Choroid plexus epithelial cell (primary cell): ENCODE measurements at regions not wholly inside any gene's neighbourhood (a gene's known extent, or its start where the extent isn't known, plus 50 kb on each side); places are given as distances from the start of the nearest gene placed in this dataset.
A peak's percentile ranks its signal among the peaks of the same experiment; 100 is the strongest.
"Not testable (repeated sequence)": the region's sequence is repeated elsewhere in the genome, so short reads cannot be mapped to it uniquely, and the experiment has no call there.

Source experiments
- DNase-seq: peaks from one replicate; pipeline ENCODE4 v3.0.0-alpha.2; 2010; ENCODE audit warnings: low read depth
- H3K4me3 ChIP-seq: 2 replicates; pipeline ENCODE4 v1.5.1; 2011; ENCODE audit warnings: low read depth, mild to moderate bottlenecking, control low read depth, low read length, moderate library complexity
- TF ChIP-seq, protein P1 (sequence below): conservative IDR thresholded peaks from 2 replicates; pipeline ENCODE4 v1.5.1; 2011; ENCODE audit warnings: low read depth, mild to moderate bottlenecking, control low read depth, inconsistent platforms, low read length, moderate library complexity

DNA sequence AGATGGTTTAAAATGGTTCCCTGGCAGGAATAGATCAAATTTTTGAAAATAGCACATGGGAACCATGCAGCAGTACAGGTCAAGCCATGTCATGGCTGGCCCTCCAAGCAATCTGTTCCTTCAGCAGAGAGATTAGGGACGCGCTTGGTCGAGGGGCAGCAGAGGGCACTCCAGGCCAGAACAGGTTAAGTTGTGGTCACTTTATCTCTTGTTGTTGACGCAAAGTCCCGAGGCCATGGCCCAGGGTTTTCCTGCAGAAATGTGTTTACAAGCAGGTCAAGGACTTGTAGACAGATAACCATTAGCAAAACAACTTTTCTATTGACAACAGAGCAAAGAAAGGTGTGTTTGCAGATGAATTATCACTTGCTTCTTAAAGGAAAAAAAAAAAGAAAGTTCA is 570.0 kb upstream of the NR2F2 start:
- DNase-seq = peak; percentile 33
- TF ChIP-seq, protein P1, sequence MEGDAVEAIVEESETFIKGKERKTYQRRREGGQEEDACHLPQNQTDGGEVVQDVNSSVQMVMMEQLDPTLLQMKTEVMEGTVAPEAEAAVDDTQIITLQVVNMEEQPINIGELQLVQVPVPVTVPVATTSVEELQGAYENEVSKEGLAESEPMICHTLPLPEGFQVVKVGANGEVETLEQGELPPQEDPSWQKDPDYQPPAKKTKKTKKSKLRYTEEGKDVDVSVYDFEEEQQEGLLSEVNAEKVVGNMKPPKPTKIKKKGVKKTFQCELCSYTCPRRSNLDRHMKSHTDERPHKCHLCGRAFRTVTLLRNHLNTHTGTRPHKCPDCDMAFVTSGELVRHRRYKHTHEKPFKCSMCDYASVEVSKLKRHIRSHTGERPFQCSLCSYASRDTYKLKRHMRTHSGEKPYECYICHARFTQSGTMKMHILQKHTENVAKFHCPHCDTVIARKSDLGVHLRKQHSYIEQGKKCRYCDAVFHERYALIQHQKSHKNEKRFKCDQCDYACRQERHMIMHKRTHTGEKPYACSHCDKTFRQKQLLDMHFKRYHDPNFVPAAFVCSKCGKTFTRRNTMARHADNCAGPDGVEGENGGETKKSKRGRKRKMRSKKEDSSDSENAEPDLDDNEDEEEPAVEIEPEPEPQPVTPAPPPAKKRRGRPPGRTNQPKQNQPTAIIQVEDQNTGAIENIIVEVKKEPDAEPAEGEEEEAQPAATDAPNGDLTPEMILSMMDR = no peak
- no peak overlapping the region for H3K4me3 ChIP-seq

DNA sequence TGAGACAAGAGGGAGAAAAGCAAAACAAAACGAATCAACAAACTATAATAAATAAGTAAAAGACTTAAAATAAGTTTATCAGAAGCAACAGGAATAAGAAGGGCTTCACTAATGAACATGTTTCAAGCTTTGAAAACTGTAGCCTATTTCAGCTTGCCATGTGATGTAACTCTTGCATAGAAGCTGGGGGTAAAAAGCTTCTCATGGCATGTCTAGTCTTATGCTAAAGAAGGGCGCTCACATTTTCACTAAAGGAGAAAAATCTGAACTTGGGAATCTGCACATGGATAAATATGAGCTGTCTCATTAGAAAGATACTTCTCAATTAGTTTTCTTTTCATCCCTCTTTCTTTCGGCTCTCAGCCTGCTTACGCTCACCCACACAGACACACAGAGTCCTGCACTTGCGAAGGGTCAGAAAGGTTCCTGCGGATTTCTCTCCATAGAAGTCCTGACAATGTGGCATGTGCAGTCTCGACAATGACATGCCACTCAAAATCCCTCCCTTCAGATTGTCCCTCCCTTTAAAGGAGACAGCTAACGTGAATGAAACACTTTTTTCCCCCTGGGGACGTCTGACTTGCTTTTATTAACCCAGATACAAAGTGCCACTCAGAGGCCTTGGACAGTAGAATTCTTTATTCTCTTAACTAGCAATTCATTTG is 568.9 kb upstream of the NR2F2 start:
- TF ChIP-seq, protein P1 = no peak
- H3K4me3 ChIP-seq = no peak overlapping the region
- no peak for DNase-seq

DNA sequence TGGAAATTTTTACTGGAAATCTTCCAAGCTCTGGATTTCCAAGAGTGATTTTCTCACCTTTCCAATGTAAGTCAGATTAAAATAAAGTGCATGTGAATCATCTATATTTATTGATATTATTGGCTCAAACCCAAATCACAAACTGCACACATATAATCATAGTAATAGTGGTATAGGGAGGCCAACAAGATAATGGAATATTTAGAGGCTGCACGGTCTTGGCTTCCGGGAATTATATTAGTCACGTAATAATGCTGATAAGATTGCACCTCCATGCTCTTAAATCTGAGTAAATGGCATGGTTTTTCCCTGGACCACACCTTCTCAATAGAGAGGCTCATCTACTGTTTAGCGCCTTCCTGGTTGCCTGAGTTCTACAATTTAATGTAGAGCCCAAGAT is 567.1 kb upstream of the NR2F2 start:
- H3K4me3 ChIP-seq = no peak overlapping the region
- TF ChIP-seq, protein P1 = no peak
- DNase-seq = no peak

DNA sequence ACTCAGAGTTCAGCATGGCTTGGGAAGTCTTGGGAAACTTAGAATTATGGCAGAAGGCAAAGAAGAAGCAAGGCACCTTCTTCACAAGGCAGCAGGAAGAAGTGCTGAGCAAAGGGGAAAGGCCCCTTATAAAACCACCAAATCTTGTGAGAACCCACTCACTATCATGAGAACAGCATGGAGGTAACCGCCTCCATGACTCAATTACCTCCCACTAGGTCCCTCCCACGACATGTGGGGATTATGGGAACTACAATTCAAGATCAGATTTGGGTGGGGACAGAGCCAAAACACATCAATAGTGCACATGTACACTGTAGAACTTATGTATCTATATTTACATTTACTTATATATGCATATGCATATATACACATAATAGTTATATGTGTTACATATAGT is 565.3 kb upstream of the NR2F2 start:
- no peak for DNase-seq
- TF ChIP-seq, protein P1 = no peak
- no peak overlapping the region for H3K4me3 ChIP-seq

DNA sequence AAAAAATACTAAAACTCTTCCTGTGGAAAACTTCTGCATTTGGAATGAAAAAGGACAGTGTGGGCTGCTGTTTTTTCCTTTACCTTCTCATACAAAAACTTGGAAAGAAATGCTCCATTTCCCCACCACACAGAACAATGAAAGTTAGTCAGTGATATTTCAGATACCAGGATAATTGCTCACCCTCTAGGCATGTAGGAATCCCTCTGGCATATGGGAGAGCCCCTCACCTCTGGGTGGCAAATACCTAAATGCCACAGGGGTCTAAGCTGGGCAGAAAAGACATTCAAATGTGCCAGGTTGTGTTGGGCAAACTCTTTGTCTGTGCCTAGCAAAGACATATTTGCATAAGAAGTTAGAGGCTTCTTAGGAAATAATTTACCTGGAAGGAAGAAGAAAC is 560.3 kb upstream of the NR2F2 start:
- H3K4me3 ChIP-seq = no peak overlapping the region
- TF ChIP-seq, protein P1 = no peak
- DNase-seq = peak; percentile 30

DNA sequence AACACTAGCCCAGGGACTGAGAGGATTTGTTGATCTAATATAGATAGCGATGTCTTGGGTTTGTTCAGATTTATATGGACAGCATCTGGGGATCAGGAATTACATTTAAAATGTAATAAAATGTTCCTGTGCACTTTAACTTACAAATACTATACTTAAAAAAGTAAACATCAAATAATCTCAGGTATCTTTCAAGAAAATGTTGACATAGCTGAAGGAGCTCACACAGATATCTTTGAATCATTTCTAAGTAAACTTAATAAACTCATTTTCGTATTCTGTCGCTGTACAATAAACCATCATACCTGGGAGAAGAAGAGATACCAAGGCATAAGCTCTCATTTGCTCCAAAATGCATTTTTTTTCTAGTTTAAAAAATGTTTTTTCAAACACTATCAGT is 557.5 kb upstream of the NR2F2 start:
- DNase-seq = no peak
- no peak overlapping the region for H3K4me3 ChIP-seq
- TF ChIP-seq, protein P1 = no peak

DNA sequence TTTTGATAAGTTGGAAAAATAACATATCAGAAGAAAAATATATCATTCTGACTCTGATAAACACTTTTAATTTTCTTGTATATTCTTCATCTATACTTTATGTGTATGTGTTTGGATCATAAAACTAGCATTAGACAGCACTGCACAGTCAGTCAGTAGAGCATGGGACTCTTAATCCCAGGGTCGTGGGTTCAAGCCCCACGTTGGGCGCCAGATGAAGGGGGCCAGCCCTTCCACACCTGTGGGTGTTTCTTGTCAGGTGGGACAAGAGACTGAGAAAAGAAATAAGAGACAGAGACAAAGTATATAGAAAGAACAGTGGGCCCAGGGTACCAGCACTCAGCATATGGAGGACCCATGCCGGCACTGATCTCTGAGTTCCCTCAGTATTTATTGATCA is 546.0 kb upstream of the NR2F2 start:
- TF ChIP-seq, protein P1 = no peak
- H3K4me3 ChIP-seq = no peak overlapping the region

DNA sequence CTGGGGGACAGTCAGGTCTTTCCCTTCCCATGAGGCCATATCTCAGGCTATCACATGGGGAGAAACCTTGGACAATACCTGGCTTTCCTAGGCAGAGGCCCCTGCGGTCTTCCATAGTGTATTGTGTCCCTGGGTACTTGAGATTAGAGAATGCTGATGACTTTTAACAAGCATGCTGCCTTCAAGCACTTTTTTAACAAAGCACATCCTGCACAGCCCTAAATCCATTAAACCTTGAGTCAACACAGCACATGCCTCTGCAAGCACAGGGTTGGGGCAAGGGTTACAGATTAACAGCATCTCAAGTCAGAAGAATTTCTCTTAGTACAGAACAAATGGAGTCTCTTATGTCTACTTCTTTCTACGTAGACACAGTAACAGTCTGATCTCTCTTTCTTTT is 545.2 kb upstream of the NR2F2 start:
- not testable (repeated sequence) for H3K4me3 ChIP-seq

More for the DNA sequence above, 546.0 kb upstream of the NR2F2 start:
- no peak for DNase-seq

More for the DNA sequence above, 545.2 kb upstream of the NR2F2 start:
- DNase-seq = not testable (repeated sequence)
